ENCODE measurements at regions not wholly inside any gene's neighbourhood (a gene's known extent, or its start where the extent isn't known, plus 50 kb on each side); places are given as distances from the start of the nearest gene placed in this dataset.
"Not testable (repeated sequence)": the region's sequence is repeated elsewhere in the genome, so short reads cannot be mapped to it uniquely, and the experiment has no call there.

DNA sequence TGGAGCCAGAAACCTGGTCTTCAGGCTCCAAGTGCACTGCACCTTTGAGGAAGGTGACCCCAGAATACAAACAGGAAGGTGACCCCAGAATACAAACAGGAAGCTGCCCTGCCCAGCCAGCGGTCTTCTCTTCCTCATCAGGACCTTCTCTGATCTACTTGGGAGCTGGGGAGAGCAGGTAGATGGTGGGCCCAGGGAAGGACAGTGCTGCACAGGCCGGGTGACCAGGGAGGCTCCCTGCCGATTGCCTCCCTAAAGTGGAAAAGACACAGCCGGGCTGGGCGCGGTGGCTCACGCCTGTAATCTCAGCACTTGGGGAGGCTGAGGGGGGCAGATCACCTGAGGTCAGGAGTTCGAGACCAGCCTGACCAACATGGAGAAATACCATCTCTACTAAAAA is 151.8 kb upstream of the CHST15 start:
- TF ChIP-seq Cebpa-rat (IDR thresholded peaks at IDR 0.05), result no peak
- Histone ChIP-seq H3K27me3 (no peaks in the 10 kb centered on the region), H3K4me2 (peak overlapping the region in 5 of 11 experiments; percentile 7 to 53 (median 44); a peak in 6 of 22 replicates), H3K36me3 (no peaks in the 10 kb centered on the region), H3K27ac (no peak overlapping the region), H3K9ac (no peak overlapping the region), H3K9me3 (replicated peaks in 1 of 11) (peaks cover 0 to 10% (median 7%) of the 10 kb centered on the region in 11 experiments; a peak in 13 of 22 replicates), H3K4me1 (peaks cover 32 to 60% (median 51%) of the 10 kb centered on the region in 10 experiments), H4K20me1 (no peaks in the 10 kb centered on the region), H3K4me3 (no peak overlapping the region)

DNA sequence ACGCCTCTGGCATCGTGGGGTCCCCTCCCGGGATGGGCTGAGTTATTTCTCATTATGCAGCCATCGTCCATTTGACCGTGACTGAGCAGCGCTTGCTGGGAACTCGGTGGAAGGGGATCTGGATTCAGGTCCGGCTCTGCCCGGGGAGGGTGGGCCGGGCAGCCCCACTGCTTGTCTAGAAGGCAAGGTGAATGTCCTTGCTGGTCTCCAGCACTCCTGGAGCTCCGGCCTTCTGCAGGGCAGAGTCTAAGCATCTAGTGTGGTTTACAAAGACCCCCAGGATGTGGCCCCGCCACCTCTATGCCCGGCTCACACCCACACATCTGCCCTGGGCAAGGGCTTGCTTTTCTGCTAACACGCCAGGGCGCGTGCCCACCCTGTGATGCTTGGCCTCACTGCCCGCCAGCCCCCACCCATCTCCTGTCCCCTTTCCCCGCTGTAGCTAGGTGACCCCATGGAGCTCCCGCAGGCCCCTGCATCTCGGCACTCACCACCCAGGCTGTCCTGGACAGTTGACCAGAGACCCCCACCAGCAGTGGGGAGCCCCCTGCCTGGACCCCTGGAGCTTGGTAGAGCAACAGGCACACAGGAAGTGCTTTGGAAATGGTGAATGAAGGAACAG is 151.0 kb upstream of the CHST15 start:
- Histone ChIP-seq H3K27me3 (no peaks in the 10 kb centered on the region), H3K9me3 (replicated peaks in 1 of 11) (peaks cover 0 to 10% (median 7%) of the 10 kb centered on the region in 11 experiments; a peak in 13 of 22 replicates), H3K4me3 (no peak overlapping the region), H3K9ac (no peak overlapping the region), H3K27ac (no peak overlapping the region), H3K4me2 (0 out of 22 replicates have a peak overlapping the region, but pooled peaks of 1 of the 11 experiments have one; percentile 3), H3K4me1 (peaks cover 23 to 59% (median 50%) of the 10 kb centered on the region in 10 experiments), H3K36me3 (no peaks in the 10 kb centered on the region), H4K20me1 (no peaks in the 10 kb centered on the region)
- TF ChIP-seq Cebpa-rat (IDR thresholded peaks at IDR 0.05), result no peak

- peaks cover 0 to 10% (median 7%) of the 10 kb centered on the region in 11 experiments; a peak in 13 of 22 replicates for H3K9me3 ChIP-seq (replicated peaks in 1 of 11)
- H3K27ac ChIP-seq, result no peak overlapping the region
- H3K4me2 ChIP-seq, result peak overlapping the region in 8 of 11 experiments; percentile 3 to 51 (median 18); a peak in 8 of 22 replicates
- no peaks in the 10 kb centered on the region for H3K27me3 ChIP-seq
- no peak overlapping the region for H3K9ac ChIP-seq
- no peaks in the 10 kb centered on the region for H4K20me1 ChIP-seq
- no peak for TF ChIP-seq Cebpa-rat (IDR thresholded peaks at IDR 0.05)
- peaks cover 19 to 56% (median 46%) of the 10 kb centered on the region in 10 experiments for H3K4me1 ChIP-seq
- no peaks in the 10 kb centered on the region for H3K36me3 ChIP-seq
- no peak overlapping the region for H3K4me3 ChIP-seq
These were observed 150.3 kb upstream of the CHST15 start for GRCh38 chr10:124243702-124244121.

DNA sequence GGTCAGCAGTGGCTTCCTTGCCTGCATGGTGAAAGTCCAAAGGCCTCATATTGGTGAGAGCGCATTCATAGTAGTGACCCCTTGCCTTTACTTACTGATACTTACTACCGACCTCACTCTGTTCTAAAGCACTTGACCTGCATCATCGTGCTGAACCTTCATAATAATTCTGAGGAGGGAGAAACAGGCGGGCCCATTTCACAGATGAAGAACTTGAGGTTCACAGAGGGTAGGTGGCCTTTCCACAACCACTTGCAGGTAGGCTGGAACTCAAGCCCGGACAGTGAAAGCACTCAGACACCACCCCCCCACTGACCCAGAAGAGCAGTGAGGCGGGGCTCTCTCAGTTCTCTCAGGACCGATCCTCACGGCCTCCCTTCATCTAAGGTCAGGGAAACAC is 149.4 kb upstream of the CHST15 start:
- no peaks in the 10 kb centered on the region for H3K36me3 ChIP-seq
- peaks cover 0 to 10% (median 7%) of the 10 kb centered on the region in 11 experiments; a peak in 13 of 22 replicates for H3K9me3 ChIP-seq (replicated peaks in 1 of 11)
- peak overlapping the region in 7 of 11 experiments; percentile 1 to 51 (median 27); a peak in 9 of 22 replicates for H3K4me2 ChIP-seq
- H4K20me1 ChIP-seq, result no peaks in the 10 kb centered on the region
- H3K27ac ChIP-seq, result no peak overlapping the region
- H3K27me3 ChIP-seq, result no peaks in the 10 kb centered on the region
- no peak overlapping the region for H3K9ac ChIP-seq
- peaks cover 17 to 52% (median 46%) of the 10 kb centered on the region in 10 experiments for H3K4me1 ChIP-seq
- TF ChIP-seq Cebpa-rat (IDR thresholded peaks at IDR 0.05), result no peak
- H3K4me3 ChIP-seq, result no peak overlapping the region

DNA sequence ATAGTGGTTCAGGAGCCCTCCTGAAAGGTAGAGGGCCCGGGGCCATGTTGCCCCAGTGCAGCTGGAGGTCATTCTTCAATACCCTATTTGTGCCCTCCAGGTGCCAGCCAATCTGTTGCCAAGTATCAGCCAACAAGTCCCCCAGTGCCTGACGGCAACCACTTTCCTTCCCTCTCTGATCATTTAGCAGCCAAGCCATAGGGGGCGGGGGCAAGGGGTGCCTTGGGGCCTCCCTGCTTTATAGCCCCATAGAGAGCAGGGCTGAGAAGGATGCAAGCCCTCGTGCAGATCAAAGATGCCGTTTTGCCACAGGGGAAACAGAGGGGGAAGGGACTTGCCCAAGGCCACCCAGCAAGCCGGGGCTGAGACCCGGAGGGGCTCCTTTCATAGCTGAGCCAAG is 149.0 kb upstream of the CHST15 start:
- H3K4me3 ChIP-seq, result no peak overlapping the region
- peak overlapping the region in 6 of 11 experiments; percentile 1 to 51 (median 28); a peak in 6 of 22 replicates for H3K4me2 ChIP-seq
- no peaks in the 10 kb centered on the region for H3K36me3 ChIP-seq
- peaks cover 0 to 10% (median 7%) of the 10 kb centered on the region in 11 experiments; a peak in 13 of 22 replicates for H3K9me3 ChIP-seq (replicated peaks in 1 of 11)
- no peaks in the 10 kb centered on the region for H4K20me1 ChIP-seq
- H3K9ac ChIP-seq, result no peak overlapping the region
- H3K4me1 ChIP-seq, result peaks cover 17 to 54% (median 49%) of the 10 kb centered on the region in 10 experiments
- TF ChIP-seq Cebpa-rat (IDR thresholded peaks at IDR 0.05), result no peak
- no peak overlapping the region for H3K27ac ChIP-seq
- no peaks in the 10 kb centered on the region for H3K27me3 ChIP-seq

GRCh38 chr10:124241510-124241909 is 148.1 kb upstream of the CHST15 start:
- H3K27ac ChIP-seq, H3K4me3 ChIP-seq, H3K36me3 ChIP-seq, H3K9ac ChIP-seq, H4K20me1 ChIP-seq, H3K4me2 ChIP-seq, H3K27me3 ChIP-seq: not testable (repeated sequence)
- H3K4me1 ChIP-seq, result peaks cover 17 to 62% (median 54%) of the 10 kb centered on the region in 10 experiments
- H3K9me3 ChIP-seq (replicated peaks in 1 of 11), result peaks cover 0 to 14% (median 7%) of the 10 kb centered on the region in 11 experiments; a peak in 14 of 22 replicates

GRCh38 chr10:124240839-124241291 is 147.5 kb upstream of the CHST15 start:
- Histone ChIP-seq H3K9me3 (replicated peaks in 1 of 11) (peaks cover 0 to 16% (median 9%) of the 10 kb centered on the region in 11 experiments; a peak in 14 of 22 replicates), H3K27me3 (no peaks in the 10 kb centered on the region), H3K4me1 (peaks cover 17 to 62% (median 54%) of the 10 kb centered on the region in 10 experiments), H3K4me3 (no peak overlapping the region), H3K9ac (no peak overlapping the region), H3K27ac (no peak overlapping the region; a peak in 1 of 22 replicates), H3K4me2 (peak overlapping the region in 1 of 11 experiments; percentile 57; a peak in 1 of 22 replicates), H4K20me1 (no peaks in the 10 kb centered on the region), H3K36me3 (no peaks in the 10 kb centered on the region)
- no peak for TF ChIP-seq Cebpa-rat (IDR thresholded peaks at IDR 0.05)

DNA sequence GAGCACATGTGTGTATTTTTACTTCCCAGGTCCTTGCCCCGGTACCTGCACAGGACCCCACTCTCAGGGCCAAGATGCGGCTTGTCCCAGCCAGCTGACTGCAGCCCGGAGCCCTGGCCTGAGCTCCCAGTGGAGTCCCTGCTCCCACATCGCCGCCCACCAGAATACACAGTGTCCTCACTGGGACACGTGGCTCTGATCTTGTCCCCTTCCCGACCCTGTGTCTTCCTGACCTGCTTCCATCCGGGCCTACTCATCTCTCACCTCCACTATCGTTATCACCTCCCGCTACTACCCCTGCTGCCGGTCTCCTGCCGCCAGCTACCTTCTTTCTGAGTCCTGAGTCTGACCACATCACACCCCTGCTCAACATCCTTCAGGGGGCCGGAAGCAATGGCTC is 146.3 kb upstream of the CHST15 start:
- Histone ChIP-seq H3K4me2 (peak overlapping the region in 10 of 11 experiments; percentile 27 to 62 (median 52); a peak in 17 of 22 replicates), H3K36me3 (no peaks in the 10 kb centered on the region), H3K9me3 (replicated peaks in 1 of 11) (peaks cover 0 to 16% (median 9%) of the 10 kb centered on the region in 11 experiments; a peak in 14 of 22 replicates), H3K27me3 (no peaks in the 10 kb centered on the region), H4K20me1 (no peaks in the 10 kb centered on the region), H3K4me1 (peaks cover 8 to 64% (median 50%) of the 10 kb centered on the region in 10 experiments; a peak in 19 of 20 replicates), H3K27ac (peak overlapping the region in 2 of 11 experiments; percentile 37 to 43; a peak in 4 of 22 replicates), H3K9ac (no peak overlapping the region), H3K4me3 (no peak overlapping the region)
- no peak for TF ChIP-seq Cebpa-rat (IDR thresholded peaks at IDR 0.05)

DNA sequence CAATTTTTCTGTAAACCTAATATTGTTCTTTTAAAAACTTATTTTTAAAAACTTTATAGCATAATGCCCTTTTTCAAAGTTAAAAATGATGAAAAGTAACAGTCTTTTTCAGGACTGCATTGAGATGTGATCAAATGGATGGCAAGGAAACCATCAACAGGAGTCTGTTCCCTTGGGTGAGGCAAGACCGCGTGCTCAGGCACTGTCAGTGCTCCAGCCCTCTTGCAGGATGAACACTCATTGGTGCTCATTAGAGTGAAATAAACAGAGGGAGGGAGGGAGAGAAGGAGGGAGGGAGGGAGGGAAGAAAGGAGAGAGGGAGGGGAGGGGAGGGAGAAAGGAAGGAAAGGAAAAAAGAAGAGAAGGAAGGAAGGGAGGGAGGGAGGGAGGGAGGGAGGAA is 145.7 kb upstream of the CHST15 start:
- no peak overlapping the region for H3K27ac ChIP-seq
- peaks cover 8 to 69% (median 50%) of the 10 kb centered on the region in 10 experiments; a peak in 18 of 20 replicates for H3K4me1 ChIP-seq
- no peak for TF ChIP-seq Cebpa-rat (IDR thresholded peaks at IDR 0.05)
- no peak overlapping the region for H3K4me3 ChIP-seq
- peak overlapping the region in 4 of 11 experiments; percentile 43 to 69 (median 64); a peak in 8 of 22 replicates for H3K4me2 ChIP-seq
- H3K9me3 ChIP-seq (replicated peaks in 1 of 11), result peaks cover 0 to 16% (median 9%) of the 10 kb centered on the region in 11 experiments; a peak in 14 of 22 replicates
- H4K20me1 ChIP-seq, result no peaks in the 10 kb centered on the region
- H3K27me3 ChIP-seq, result no peaks in the 10 kb centered on the region
- H3K9ac ChIP-seq, result no peak overlapping the region
- no peaks in the 10 kb centered on the region for H3K36me3 ChIP-seq
